ENCODE measurements at regions not wholly inside any gene's neighbourhood (a gene's known extent, or its start where the extent isn't known, plus 50 kb on each side); places are given as distances from the start of the nearest gene placed in this dataset.

DNA sequence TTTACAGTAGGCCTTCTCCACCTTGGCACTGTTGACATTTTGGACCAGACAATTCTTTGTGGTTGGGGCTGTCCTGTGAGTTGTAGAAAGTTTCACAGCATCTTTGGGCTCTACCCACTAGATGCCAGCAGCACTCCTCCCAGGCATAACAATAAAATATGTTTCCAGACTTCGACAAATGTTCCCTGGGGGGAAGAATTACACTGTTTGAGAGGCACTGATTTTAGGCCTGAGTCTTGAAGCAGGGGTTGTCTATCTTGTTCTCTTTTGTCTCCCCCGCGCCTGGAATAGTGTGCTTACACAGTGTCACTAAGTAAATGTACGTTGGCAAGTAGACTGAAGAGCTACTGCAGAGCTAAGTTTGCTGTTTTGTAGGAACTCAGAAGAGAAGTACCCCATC lies 254.4 kb upstream of the BOD1L1 start:
- intact Hi-C loops (cut with DNase I): no loop called here
- TF ChIP-seq POLR2AphosphoS5 (IDR thresholded peaks at IDR 0.05): no peak
- TF ChIP-seq, protein P1, sequence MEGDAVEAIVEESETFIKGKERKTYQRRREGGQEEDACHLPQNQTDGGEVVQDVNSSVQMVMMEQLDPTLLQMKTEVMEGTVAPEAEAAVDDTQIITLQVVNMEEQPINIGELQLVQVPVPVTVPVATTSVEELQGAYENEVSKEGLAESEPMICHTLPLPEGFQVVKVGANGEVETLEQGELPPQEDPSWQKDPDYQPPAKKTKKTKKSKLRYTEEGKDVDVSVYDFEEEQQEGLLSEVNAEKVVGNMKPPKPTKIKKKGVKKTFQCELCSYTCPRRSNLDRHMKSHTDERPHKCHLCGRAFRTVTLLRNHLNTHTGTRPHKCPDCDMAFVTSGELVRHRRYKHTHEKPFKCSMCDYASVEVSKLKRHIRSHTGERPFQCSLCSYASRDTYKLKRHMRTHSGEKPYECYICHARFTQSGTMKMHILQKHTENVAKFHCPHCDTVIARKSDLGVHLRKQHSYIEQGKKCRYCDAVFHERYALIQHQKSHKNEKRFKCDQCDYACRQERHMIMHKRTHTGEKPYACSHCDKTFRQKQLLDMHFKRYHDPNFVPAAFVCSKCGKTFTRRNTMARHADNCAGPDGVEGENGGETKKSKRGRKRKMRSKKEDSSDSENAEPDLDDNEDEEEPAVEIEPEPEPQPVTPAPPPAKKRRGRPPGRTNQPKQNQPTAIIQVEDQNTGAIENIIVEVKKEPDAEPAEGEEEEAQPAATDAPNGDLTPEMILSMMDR (IDR thresholded peaks at IDR 0.05): no peak
- TF ChIP-seq POLR2A (IDR thresholded peaks at IDR 0.05): no peak
- WGBS: 31% methylated on average over 4 of the region's 4 CpGs

DNA sequence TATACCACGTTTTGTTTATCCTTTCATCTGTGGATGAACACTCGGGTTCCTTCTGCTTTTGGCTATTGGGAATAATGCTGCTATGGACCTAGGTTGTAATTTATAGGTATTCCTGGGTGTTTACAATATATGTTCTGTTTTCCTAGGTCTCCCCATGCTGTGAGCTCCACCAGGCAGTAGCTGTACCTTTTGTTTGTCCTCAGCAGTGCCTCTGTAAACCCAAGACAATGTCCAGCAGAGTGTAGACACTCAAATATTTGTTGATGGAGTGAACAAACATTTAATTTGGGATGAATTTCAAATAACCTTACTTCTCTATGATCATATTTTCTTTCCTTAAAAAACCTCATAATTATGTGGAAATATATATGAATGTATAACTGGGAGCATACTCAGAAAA lies 259.5 kb upstream of the BOD1L1 start:
- H3K9me3 ChIP-seq: no peaks in the 10 kb centered on the region
- DNase-seq (ENCODE audit: low spot score): no peak
- H3K27ac ChIP-seq: no peak overlapping the region
- no peaks in the 10 kb centered on the region for H3K4me1 ChIP-seq (replicated peaks)
- TF ChIP-seq, protein P1 (IDR thresholded peaks at IDR 0.05): no peak
- TF ChIP-seq POLR2AphosphoS5 (IDR thresholded peaks at IDR 0.05) (no peak), POLR2A (IDR thresholded peaks at IDR 0.05) (no peak)
- no peaks in the 10 kb centered on the region for H3K27me3 ChIP-seq (replicated peaks; ENCODE audit: insufficient read depth)
- WGBS: 48% methylated on average over 2 of the region's 2 CpGs
- H3K4me3 ChIP-seq: no peak overlapping the region
- H3K36me3 ChIP-seq: no peaks in the 10 kb centered on the region
- intact Hi-C loops (cut with DNase I): no loop called here

More for the DNA sequence above, 254.4 kb upstream of the BOD1L1 start:
- no peak overlapping the region for H3K27ac ChIP-seq
- no peaks in the 10 kb centered on the region for H3K27me3 ChIP-seq (replicated peaks; ENCODE audit: insufficient read depth)
- H3K9me3 ChIP-seq: no peaks in the 10 kb centered on the region
- no peak overlapping the region for H3K4me3 ChIP-seq
- no peak for DNase-seq (ENCODE audit: low spot score)
- no peaks in the 10 kb centered on the region for H3K36me3 ChIP-seq
- no peaks in the 10 kb centered on the region for H3K4me1 ChIP-seq (replicated peaks)

DNA sequence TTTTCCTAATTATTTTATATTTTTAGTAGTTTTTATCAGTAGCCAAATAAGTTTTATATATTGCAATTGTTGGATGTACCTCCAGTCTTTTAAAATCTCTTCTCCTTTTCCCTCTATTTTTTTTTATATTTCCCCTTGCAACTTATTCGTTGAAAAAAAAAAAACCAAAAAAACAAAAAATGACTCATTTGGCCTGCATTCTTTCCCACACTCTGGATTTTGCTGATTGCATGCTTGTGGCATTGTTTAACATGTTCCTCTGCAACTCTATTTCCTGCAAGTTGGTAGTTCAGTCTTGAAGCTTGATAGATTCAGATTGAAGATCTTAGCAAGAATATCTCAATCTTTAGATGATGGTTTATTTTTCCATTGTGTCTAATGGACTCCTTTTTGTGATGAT lies 260.6 kb upstream of the BOD1L1 start:
- Histone ChIP-seq H3K27me3 (replicated peaks; ENCODE audit: insufficient read depth) (no peaks in the 10 kb centered on the region), H3K4me1 (replicated peaks) (no peaks in the 10 kb centered on the region), H3K9me3 (no peaks in the 10 kb centered on the region), H3K4me3 (no peak overlapping the region), H3K36me3 (no peaks in the 10 kb centered on the region), H3K27ac (no peak overlapping the region)
- TF ChIP-seq, protein P1 (IDR thresholded peaks at IDR 0.05): no peak
- TF ChIP-seq POLR2A (IDR thresholded peaks at IDR 0.05) (no peak), POLR2AphosphoS5 (IDR thresholded peaks at IDR 0.05) (no peak)
- DNase-seq (ENCODE audit: low spot score): no peak
- intact Hi-C loops (cut with DNase I): no loop called here
- 61% methylated on average over 1 of the region's 1 CpG for WGBS

DNA sequence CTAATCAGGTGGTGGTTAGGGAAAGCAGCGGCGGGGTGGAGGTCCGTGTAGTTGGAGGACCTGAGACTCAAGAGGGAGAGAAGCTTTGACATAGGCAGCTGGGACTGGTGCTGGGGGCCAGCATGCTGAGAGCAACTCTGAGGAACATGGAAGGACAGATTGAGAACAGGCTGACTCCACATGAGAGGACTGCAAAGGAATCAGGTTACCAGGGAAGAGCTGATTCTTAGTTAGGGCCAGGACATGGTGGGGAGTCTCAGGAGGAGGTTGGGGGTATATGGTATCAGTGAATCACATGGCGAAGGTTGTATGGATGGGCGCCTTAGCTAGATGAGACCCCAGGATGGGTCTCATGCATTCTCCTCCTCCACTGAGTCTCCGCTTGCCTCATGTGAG lies 264.0 kb upstream of the BOD1L1 start:
- Histone ChIP-seq H3K4me3 (no peak overlapping the region), H3K4me1 (replicated peaks) (no peaks in the 10 kb centered on the region), H3K36me3 (no peaks in the 10 kb centered on the region), H3K27ac (no peak overlapping the region), H3K27me3 (replicated peaks; ENCODE audit: insufficient read depth) (no peaks in the 10 kb centered on the region), H3K9me3 (no peaks in the 10 kb centered on the region)
- TF ChIP-seq, protein P1 (IDR thresholded peaks at IDR 0.05): no peak
- no peak for TF ChIP-seq POLR2AphosphoS5 (IDR thresholded peaks at IDR 0.05)
- no peak for TF ChIP-seq POLR2A (IDR thresholded peaks at IDR 0.05)
- DNase-seq (ENCODE audit: low spot score): no peak
- WGBS: 89% methylated on average over 6 of the region's 6 CpGs
- intact Hi-C loops (cut with DNase I): no loop called here

DNA sequence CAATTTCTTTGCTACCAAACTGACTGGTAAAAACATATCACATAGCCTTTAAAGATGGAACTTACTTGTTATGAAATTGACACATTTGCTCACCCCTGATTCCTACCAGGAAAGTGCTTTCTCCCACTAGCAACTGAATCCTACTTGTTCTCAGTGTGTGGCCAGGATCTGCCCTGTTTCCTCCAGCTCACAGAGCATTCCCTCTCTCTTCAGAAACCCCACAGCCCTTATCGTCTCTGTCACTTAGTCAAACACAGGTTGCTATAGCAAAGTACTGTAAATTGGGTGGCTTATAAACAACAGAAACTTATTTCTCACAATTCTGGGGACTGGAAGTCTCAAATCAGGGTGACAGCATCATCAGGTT lies 265.2 kb upstream of the BOD1L1 start:
- DNase-seq (ENCODE audit: low spot score): no peak
- Histone ChIP-seq H3K4me3 (no peak overlapping the region), H3K36me3 (no peaks in the 10 kb centered on the region), H3K27ac (no peak overlapping the region), H3K27me3 (replicated peaks; ENCODE audit: insufficient read depth) (no peaks in the 10 kb centered on the region), H3K9me3 (no peaks in the 10 kb centered on the region), H3K4me1 (replicated peaks) (no peaks in the 10 kb centered on the region)
- WGBS: 34% methylated on average over 1 of the region's 1 CpG
- TF ChIP-seq, protein P1 (IDR thresholded peaks at IDR 0.05): no peak
- TF ChIP-seq POLR2AphosphoS5 (IDR thresholded peaks at IDR 0.05) (no peak), POLR2A (IDR thresholded peaks at IDR 0.05) (no peak)
- intact Hi-C loops (cut with DNase I): no loop called here
